ENCODE measurements at regions not wholly inside any gene's neighbourhood (a gene's known extent, or its start where the extent isn't known, plus 50 kb on each side); places are given as distances from the start of the nearest gene placed in this dataset.

GRCh38 chr2:146321175-146321574 is 1523.7 kb upstream of the ACVR2A start:
- no peak for DNase-seq

- DNase-seq, result no peak
Observed at GRCh38 chr2:146317959-146318358, 1526.9 kb upstream of the ACVR2A start.

GRCh38 chr2:146312899-146313298 is 1531.9 kb upstream of the ACVR2A start:
- DNase-seq, result no peak

DNA sequence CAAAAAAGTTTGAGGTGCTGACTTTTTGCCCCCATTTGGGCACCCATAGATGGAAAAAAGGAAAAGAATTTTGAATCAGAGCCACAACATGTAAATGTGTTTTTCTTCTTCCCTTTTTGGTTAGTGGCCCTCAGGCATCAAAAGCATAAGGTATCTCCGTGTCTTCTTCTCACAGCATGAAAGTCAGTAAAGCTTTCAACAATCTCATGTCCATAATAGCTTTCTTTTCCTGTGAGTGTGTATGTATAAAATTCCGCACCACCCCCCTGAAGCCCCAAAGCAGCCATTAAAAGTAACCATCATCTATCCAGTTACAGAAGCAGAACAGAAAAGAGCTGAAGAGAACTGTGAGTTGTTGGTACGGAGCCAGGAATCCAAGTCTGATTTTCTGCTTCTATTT is 1539.7 kb upstream of the ACVR2A start:
- no peak for DNase-seq

DNA sequence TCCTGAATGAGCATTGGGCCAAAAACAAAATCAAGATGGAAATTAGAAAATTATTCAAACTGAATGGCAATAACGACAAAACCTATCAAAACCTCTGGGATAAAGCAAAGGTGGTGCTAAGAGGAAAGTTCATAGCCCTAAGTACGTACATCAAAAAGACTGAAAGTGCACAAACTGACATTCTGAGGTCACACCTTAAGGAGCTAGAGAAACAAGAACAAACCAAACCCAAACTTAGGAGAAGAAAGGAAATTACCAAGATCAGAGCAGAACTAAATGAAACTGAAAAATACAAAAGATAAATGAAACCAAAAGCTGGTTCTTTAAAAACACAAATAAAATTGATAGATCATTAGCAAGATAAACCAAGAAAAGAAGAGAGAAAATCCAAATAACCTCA is 1543.5 kb upstream of the ACVR2A start:
- no peak for DNase-seq

DNA sequence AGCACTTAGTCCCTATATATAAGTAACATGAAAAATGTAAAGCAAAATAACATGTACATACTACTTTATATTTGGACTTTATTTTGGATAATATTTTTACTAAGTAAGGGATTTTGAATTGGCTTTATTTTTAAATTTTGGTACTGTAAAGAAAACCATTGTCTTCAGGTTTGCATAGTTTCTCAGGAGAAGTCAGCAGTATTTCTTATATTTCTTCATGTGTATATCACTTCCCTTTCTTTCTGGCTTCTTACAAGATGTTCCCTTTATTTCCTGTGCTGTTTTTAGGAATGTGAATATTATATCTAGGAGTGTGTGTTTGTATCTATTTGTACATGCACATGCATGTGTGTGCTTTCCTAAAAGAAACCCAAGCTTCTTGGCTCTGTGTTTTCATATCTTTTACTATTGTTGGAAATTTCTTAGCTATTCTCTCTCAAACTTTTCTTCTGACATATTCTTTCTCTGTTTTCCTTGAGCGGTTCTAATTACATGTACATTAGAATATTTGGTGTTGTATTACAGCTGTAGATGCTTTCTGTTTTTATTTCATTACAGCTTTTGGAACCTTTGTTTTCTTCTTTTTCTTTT is 1549.7 kb upstream of the ACVR2A start:
- no peak for DNase-seq

DNA sequence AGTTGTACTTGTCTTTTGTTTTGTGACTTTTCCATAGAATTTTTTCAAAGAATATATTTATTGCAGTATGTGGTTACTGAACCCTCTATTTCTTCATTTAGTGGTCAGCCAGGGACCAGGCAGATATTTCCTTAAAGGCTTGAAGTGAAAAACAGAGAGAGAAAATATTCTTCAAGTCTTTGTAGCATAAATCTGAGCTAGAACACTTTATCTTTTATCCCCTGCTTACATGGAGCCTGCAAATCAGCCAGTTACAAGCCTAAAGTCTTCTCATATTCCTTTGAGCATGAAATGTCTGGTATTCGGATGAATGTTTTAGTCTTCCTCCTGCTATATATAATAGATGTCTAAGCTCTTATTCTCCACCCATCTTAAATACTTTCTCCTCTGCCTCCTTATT is 1557.5 kb upstream of the ACVR2A start:
- no peak for DNase-seq

DNA sequence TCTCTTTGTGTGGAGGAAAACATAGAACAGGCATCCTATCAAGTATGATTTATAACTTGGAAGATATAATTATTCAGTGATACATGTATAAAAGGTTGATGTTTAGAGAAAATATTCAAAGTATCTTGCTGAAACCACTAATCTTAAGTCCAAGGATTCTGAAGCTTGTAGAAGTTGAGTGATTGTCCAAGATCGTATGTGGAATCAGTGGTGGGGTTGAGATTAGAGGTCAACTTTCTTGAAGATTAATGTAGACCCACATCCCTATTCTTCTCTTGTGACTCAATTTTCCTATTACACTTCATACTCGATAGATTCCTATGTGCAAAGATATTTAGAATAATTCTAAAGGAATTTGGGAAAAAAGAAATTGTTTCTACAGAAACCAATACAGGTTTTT is 1565.9 kb upstream of the ACVR2A start:
- no peak for DNase-seq

DNA sequence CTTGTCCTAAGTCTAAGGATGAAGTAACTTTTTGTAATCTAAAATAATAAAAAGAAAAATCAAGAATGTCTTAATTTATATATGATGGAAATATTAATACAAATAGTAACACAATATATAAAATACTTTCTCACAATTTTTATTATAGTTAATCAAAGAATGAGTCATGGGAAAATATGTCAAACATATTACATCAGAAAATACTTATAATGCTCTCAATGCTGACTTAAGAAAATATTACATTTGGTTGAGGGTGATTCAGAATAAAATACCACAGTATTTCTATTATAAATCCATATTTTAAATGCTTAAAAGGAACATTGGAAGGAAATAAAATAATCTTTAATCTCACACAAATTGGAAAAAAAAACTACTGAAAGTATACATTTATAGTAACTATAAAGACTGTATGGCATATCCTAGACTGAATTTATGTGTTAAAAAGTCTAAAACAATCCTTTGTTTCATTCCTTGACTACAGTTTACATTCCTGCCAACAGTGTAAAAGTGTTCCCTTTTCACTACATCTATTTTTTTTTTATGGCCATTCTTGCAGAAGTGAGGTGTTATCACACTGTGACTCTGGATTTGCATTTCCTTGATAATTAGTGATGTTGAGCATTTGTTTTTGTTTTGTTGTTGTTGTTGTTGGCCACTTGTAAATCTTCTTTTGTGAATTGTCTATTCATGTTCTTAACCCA is 1573.5 kb upstream of the ACVR2A start:
- DNase-seq, result no peak

GRCh38 chr2:146270618-146271017 is 1574.2 kb upstream of the ACVR2A start:
- DNase-seq, result no peak

- no peak for DNase-seq
Observed at GRCh38 chr2:146267093-146267492, 1577.7 kb upstream of the ACVR2A start.

GRCh38 chr2:146265656-146266055 is 1579.2 kb upstream of the ACVR2A start:
- no peak for DNase-seq

DNA sequence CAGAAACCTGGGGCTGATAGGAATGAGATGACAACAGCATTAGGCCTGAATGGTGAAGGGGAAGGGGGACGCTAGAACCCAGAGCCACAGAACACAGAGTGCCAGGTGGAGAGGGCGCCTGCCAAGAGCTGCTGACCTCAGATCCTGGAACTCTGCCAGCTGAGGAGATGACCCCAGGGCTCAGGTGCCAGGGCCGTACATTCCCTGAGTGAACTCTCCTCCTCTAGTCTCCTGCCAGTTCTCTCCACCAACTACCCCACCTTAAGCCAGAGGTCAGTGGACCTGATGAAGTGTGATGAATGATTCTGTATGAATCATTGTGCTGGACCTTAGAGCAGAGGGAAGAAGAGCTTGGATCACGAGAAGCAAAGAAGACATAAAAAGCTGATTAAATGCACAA is 1582.2 kb upstream of the ACVR2A start:
- DNase-seq, result no peak

DNA sequence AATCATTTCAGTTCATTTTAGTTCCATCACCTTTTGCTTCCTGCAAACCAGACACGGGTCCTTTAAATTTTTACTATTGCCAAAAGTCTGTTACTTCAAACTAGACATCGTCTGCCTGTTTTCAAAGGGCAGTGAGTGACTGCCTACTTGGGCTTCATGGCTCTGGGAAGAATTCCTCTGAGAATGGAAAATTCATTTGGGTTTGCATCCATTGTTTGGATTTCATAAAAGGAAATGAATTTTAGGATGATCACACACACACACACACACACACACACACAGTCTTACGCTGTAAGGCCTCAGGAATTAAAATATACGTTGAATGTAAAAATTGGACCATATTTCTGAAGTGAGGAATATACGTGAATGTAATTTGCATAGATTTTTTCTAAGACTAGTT is 1584.3 kb upstream of the ACVR2A start:
- no peak for DNase-seq

DNA sequence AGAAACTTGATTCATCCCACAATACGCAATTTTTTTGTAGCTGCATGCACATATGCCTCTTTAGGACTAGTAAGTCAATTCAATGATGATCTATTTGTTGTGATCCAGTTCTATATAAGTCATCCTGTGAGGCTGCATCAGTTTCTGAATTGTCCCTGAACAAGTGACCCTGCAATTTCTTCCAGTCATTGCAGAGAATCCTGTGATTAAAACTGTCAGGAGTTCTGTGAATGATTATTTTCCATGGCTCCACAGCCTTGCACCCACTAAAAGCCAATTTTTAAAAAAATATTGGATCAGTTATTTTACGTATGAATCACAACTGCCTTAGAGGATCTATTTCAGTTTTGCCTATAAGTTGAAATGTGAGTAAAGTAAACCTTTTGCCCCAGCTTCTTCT is 1585.0 kb upstream of the ACVR2A start:
- DNase-seq, result no peak

DNA sequence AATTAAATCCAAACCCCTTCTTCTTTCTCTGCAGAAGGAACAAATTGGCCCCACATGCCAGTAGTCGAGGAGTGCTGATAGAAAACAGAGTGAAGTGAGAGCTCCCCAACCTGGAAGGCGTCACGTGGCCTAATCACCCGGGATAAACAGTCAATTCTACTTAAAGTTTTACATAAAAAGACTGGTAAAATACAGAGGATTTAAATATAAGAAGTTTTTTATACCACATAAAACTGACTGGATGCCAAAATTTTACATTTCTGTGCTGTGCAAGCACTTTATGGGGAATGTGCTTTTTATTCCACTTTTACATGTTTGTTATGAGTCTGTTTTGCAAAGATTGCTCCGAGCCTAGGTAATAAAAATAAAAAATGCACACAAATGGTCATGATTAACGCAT is 1586.8 kb upstream of the ACVR2A start:
- DNase-seq, result no peak

DNA sequence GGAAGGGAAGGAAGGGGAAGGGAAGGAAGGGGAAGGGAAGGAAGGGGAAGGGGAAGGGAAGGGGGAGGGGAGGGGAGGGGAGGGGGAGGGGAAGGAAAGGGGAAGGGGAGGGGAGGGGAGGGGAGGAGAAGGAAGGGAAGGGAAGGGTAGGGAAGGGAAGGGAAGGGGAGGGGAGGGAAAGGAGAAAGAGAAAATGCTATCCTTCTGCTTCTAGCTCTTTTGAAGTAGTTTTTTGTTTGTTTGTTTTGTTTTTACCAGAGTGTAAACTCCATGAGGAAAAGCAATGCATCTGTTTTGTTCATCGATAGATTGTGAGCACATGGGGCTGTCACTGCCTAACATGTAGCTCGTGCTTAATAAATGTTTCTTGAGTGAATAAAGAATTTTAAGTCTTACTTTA is 1592.7 kb upstream of the ACVR2A start:
- no peak for DNase-seq

- DNase-seq, result no peak
Observed at GRCh38 chr2:146251328-146251727, 1593.5 kb upstream of the ACVR2A start.

DNA sequence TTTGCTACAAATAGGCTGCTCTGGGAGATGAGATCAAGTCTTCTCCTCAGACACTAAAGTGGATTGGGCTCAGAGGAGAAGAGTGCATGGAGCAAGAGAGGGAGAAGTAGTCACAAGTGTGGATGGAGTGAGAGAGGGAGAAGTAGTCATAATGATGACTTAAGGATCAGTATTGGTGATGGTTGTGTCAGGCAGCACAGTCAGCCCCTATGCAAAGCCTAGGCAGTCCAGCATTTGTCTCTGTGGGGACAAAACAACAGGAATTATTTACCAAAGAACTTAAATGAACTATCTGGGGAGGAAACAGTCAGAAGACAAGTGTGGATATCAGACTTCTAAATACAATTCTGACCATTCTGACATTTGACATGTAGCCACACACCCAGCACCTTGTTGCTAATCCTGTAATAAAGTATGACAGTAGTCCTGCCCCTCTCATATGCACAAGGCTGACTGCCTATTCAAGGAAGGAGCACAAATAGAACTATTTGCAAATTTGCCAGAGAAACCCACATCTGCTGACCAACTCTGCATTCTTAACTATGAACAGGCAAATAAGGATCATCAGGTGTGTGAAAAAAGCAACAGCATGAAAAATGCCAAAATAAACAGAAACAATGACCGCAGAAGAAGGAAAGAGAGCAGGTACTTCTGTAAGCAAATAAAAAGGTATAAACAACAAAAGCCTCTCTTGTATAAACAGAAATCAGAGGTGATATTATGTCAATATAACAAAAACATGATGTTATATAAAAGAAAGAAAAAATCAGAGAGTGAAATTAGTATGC is 1597.9 kb upstream of the ACVR2A start:
- no peak for DNase-seq

GRCh38 chr2:146246002-146246735 is 1598.7 kb upstream of the ACVR2A start:
- peak; percentile 5 for DNase-seq

- no peak for DNase-seq
Observed at GRCh38 chr2:146244830-146245229, 1600.0 kb upstream of the ACVR2A start.

DNA sequence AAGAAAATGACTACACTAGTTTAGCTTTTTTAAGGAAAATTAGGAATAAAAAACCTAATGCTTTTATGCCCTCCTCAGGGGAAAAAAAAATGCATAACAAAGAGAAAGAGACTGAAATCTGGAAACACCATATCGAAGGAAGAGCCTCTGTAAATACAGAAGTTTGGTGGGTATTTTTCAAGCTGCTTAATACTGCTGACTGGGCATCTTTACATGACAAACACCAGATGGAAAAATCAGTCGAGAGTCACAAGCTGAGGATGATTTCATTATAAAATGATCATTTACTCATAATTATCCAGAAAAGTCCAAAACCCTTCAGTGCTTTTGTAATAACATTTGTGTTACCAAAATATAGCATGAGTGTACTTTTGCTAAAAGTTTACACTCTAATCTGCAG is 1600.7 kb upstream of the ACVR2A start:
- DNase-seq, result no peak

DNA sequence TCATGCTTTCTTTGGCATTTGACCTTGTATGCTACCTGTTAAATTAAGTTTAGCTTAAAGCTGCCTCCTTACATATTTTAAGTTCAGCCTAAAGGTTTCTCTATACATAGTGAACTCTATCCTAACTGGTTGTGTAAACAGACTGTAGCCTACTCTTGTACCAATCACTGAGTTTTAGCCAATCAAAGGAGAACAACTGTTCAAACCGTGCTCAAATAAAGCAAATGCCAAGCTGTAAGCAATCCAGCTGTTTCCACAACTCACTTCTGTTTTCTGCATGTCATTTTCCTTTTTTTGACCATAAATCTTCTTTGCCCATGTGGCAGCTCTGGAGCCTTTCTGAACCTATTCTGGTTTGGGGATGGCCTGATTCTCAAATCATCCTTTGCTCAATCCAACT is 1603.8 kb upstream of the ACVR2A start:
- no peak for DNase-seq

- no peak for DNase-seq
Observed at GRCh38 chr2:146240391-146240790, 1604.4 kb upstream of the ACVR2A start.
